ENCODE measurements at regions not wholly inside any gene's neighbourhood (a gene's known extent, or its start where the extent isn't known, plus 50 kb on each side); places are given as distances from the start of the nearest gene placed in this dataset.

- TF ChIP-seq TAF1 (IDR thresholded peaks at IDR 0.05; ENCODE audit: borderline replicate concordance, low read depth, low read length) (no peak), POLR2A (IDR thresholded peaks at IDR 0.05; ENCODE audit: low read depth, low read length) (no peak)
Observed at GRCh38 chr3:90034038-90034437, 926.6 kb downstream of the EPHA3 start.

Measured in GM12892 (cell line).